ENCODE measurements at regions not wholly inside any gene's neighbourhood (a gene's known extent, or its start where the extent isn't known, plus 50 kb on each side); places are given as distances from the start of the nearest gene placed in this dataset.

DNA sequence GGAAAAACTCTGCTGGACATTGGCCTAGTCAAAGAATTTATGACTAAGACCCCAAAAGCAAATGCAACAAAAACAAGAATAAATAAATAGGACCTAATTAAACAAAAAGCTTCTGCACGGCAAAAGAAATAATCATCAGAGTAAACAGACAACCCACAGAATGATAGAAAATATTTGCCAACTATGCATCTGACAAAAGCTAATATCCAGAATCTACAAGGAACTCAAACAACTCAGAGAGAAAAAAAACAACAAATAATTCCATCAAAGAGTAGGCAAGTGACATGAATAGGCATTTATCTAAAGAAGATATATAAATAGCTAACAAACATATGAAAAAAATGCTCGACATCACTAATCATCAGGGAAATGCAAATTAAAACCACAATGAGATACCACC lies 91.2 kb upstream of the PALMD start:
- no peak for DNase-seq (ENCODE audit: low read depth)
- TF ChIP-seq, protein P1, sequence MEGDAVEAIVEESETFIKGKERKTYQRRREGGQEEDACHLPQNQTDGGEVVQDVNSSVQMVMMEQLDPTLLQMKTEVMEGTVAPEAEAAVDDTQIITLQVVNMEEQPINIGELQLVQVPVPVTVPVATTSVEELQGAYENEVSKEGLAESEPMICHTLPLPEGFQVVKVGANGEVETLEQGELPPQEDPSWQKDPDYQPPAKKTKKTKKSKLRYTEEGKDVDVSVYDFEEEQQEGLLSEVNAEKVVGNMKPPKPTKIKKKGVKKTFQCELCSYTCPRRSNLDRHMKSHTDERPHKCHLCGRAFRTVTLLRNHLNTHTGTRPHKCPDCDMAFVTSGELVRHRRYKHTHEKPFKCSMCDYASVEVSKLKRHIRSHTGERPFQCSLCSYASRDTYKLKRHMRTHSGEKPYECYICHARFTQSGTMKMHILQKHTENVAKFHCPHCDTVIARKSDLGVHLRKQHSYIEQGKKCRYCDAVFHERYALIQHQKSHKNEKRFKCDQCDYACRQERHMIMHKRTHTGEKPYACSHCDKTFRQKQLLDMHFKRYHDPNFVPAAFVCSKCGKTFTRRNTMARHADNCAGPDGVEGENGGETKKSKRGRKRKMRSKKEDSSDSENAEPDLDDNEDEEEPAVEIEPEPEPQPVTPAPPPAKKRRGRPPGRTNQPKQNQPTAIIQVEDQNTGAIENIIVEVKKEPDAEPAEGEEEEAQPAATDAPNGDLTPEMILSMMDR (IDR thresholded peaks at IDR 0.05; ENCODE audit: insufficient read depth, low read length) = no peak
- H3K4me3 ChIP-seq (ENCODE audit: low read depth, low read length) = no peak overlapping the region

DNA sequence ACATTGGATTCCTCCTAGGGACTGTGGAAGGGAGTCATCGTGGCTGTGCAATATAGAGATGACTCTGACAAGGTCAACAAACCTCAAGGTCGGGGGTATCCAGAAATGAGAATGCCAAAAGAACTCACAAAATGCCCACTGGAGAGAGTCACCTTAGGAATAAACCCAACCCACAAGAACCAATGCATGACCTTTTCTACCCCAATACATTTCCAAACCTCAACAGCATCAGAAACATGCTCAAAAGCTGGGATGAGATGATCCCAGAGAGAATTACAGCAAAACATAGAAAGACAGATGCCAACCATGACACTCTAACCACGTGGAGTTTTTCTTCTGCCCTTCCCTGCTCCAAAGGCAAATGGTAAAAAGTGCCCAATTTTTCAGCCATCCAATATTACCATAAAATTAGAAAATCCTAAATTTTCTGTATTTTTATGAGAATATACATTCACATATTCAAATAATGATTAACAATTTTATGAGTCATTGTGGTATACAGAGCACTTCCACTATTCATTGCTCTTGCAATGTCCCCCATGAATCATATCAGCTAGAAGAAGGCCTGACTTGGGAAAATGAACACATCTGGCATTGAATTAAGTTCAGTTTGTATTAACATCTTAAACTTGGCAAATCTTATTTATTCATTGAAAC lies 88.2 kb upstream of the PALMD start:
- no peak overlapping the region for H3K4me3 ChIP-seq (ENCODE audit: low read depth, low read length)
- TF ChIP-seq, protein P1 (IDR thresholded peaks at IDR 0.05; ENCODE audit: insufficient read depth, low read length) = no peak
- DNase-seq (ENCODE audit: low read depth) = peak; percentile 81

- TF ChIP-seq, protein P1 (IDR thresholded peaks at IDR 0.05; ENCODE audit: insufficient read depth, low read length) = no peak
- no peak overlapping the region for H3K4me3 ChIP-seq (ENCODE audit: low read depth, low read length)
- no peak for DNase-seq (ENCODE audit: low read depth)
These were observed 86.7 kb upstream of the PALMD start for GRCh38 chr1:99559166-99559565.

DNA sequence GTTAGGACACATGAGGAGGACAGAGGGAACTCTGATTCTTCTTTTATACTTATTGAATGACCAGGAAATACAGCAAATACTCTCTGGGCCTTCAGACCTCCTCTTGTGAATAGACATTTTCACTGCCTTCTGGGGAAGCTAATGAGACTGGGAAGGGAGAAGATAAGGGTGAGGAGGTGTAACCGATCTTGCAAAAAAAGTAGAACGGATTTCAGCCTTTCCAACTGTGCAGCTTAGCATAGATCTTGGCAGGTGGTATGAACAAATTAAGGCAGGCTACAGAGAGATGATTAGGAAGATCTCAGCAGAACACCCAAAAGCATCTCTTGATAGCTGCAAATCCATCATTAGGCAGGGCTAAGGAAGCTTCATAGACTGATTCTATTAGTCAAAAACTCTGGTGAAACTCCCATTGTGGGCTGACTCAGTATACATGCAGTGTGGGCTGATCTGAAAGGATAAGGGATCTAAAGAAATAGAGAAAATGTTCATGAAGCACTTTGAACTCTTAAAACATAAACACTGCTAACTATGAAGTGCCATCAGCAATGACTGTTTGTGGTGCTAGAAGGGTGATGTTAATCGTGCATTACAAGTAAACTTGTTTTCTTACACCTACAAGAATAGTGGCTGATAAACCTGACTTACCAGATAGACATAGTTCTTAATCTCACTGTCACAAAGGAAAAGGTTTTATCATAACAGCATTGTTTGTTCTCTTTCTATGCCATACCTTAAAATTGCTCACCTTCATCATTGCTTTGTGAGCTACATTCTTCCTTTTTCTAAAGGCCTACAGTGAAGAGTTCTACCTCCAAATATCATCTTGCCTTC lies 85.5 kb upstream of the PALMD start:
- DNase-seq (ENCODE audit: low read depth) = no peak
- TF ChIP-seq, protein P1 (IDR thresholded peaks at IDR 0.05; ENCODE audit: insufficient read depth, low read length) = no peak

GRCh38 chr1:99561952-99562351 lies 84.0 kb upstream of the PALMD start:
- H3K4me3 ChIP-seq (ENCODE audit: low read depth, low read length) = no peak overlapping the region
- no peak for DNase-seq (ENCODE audit: low read depth)
- TF ChIP-seq, protein P1 (IDR thresholded peaks at IDR 0.05; ENCODE audit: insufficient read depth, low read length) = no peak

More for the DNA sequence above, 85.5 kb upstream of the PALMD start:
- H3K4me3 ChIP-seq (ENCODE audit: low read depth, low read length) = no peak overlapping the region

DNA sequence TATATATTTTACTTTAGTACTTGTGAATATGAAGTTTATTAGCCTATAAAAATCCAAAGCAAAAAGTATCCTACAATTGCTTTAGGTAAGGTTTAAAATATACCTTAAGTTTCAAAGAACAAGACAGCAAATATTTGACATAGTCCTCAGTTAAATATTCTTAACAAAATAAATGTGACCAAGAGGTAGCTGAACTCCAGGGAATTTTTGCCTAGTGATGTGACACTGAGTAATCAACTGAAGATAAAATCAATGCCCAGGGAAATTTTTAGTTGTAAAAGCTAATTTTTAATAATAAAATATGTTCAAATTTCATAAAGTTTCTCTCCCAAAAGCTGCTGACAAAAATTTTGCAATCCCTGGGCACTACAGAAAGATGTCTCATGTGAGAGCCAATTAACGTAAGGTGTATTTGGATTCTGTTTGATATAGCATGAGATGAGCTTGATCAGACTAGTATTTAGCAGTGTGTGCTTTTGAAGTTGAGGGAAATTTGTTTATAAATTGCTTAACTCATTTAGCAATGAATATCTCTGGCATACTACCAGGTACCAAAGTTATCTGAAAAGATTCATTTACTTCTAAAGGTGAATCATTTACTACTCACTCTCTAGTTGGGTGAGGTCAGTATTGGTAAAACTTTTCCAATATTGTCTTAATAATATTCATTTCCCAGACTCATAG lies 80.2 kb upstream of the PALMD start:
- TF ChIP-seq, protein P1 (IDR thresholded peaks at IDR 0.05; ENCODE audit: insufficient read depth, low read length) = no peak
- H3K4me3 ChIP-seq (ENCODE audit: low read depth, low read length) = no peak overlapping the region
- DNase-seq (ENCODE audit: low read depth) = no peak
